ENCODE measurements at regions not wholly inside any gene's neighbourhood (a gene's known extent, or its start where the extent isn't known, plus 50 kb on each side); places are given as distances from the start of the nearest gene placed in this dataset.
"Not testable (repeated sequence)": the region's sequence is repeated elsewhere in the genome, so short reads cannot be mapped to it uniquely, and the experiment has no call there.

DNA sequence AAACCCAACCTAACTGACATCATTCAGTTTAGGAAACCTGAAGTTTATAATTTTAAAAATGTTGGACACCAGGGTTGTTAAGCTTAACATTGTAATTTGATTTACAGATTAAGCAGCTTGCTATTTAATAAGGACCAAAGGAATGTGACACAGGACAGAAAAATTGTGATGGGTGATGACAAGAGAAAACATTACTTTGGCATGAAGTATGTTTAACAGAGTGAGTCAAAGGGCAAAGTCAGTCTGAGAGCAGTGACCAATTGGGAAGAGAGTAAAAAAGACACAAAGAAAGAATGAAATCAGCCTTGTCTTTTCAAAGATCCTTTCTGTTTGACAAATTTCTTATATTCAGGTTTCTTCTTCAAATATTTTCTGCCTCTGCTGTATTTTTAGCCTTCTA lies 1301.6 kb downstream of the SI start:
- no peak for DNase-seq

DNA sequence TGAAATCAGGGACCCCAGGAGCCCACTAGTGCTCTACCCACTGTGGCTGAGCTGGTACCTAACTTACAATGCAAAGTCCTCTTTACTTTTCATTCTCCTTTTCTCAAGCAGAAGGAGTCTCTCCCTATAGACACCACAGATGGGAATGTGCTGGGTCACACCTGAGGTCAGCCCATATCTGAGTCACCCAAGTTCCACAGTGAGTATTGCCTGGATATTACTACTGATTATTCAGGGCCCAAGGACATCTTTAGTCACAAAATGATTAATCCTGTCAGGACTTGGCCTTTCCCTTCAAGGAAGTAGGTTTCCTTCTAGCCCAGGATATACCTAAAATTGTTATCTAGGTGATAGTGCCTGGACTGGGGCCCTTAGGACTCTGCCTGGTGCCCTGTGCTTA lies 1305.2 kb downstream of the SI start:
- no peak for DNase-seq

DNA sequence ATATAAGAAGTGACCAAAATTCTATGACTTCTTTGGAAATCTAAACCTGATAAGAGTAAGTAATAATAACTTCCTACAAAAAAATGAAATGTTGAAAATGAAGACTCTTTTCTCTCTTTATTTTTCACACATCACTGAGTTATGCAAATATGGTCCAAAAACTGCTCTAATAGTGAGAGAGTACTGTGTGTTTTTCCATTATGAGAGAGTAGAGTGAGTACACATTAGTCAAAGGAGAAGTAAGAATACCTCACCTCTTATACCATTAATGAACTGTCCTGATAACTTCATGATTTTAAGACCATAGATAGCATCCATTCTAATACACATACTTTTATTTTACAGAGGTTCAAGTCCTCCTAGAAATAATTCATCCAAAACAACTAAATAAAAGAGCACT lies 1310.2 kb downstream of the SI start:
- DNase-seq: no peak

DNA sequence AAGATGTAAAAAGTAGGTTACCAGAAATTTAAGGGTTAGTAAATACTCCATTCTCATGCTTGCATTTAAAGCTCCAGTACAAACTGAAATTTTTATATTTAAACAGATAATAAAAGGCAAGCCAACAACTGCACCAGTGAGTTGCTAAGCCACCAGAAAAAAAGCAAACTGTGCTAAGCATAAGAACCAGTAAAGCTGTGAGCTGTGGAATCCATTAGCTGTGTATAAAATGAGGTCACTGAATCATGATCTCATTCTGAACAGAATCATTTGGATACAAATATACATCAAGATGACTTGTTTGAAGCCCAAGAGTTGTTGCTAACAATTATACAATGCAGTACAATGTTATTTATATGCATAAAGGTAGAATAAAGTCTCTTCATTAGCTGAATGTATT lies 1312.2 kb downstream of the SI start:
- DNase-seq: no peak

DNA sequence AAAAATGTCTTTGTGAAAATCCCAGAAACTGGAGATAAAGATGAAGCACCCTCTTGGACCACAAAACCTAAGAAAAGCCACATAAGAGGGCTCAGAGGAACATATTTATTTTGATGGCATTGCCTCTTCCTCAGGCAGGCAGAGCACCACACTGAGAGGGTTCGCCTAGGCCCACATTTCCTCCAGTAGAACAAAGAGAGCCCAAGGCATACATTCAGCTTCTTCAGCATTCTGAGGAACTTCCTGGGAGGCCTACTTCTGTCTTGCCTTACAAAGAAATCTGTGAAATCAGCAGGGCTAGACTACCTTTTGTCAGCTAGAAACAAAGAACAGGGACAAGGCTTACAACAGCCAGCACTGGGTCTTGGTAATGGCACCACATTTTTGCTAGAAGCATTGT lies 1325.3 kb downstream of the SI start:
- no peak for DNase-seq

DNA sequence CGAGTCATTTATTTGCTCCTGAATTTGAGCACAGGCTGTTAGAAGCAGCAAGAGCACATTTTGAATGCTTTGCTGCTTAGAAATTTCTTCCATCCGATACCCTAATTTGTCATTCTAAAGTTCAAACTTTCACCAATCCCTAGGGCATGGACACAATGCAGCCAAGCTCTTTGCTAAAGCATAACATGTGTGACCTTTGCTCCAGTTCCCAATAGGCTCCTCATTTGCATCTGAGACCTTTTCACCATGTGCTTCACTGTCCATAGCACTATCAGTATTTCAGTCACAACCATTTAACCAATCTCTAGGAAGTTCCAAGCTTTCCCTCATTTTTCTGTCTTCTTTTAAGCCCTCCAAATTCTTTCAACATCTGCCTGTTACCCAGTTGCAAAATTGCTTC lies 1333.1 kb downstream of the SI start:
- no peak for DNase-seq

GRCh38 chr3:163735394-163735793 lies 1342.9 kb downstream of the SI start:
- no peak for DNase-seq

GRCh38 chr3:163730684-163731083 lies 1347.6 kb downstream of the SI start:
- DNase-seq: no peak

- DNase-seq: no peak
Observed at GRCh38 chr3:163726125-163726524, 1352.2 kb downstream of the SI start.

- no peak for DNase-seq
Observed at GRCh38 chr3:163722405-163722804, 1355.9 kb downstream of the SI start.

GRCh38 chr3:163721596-163721995 lies 1356.7 kb downstream of the SI start:
- no peak for DNase-seq

DNA sequence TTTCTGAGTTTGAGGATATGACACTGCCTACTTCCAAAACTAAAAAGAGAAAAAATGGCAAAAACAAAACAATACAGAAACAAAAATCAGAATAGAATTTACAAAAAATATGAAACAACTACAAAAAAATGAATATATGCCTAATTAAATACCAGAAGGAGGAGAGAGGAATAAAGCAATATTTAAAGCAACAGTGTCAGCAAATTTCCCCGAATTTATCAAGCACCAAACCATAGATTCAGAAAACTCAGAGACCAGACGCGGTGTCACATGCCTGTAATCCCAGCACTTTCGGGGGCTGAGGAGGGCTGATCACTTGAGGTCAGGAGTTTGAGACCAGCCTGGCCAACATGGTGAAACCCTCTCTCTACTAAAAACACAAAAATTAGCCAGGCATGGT lies 1360.9 kb downstream of the SI start:
- no peak for DNase-seq

DNA sequence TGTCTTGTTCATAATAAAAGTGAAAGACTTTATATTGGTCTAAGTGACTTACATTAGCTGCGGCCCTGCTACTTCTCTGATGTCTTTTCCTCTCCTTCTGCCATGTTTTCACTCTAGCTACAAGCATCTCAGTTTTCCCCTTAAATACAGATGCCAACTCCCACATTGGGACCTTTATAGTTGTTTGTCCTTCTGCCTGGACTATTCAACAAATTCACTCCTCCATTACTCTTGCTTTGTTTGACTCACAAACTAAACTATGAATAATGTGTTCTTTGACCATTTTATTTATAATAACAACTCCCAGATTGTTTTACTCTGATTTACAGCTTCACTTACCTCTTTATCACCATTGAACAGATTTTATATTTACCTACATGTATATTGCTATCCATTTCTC lies 1369.9 kb downstream of the SI start:
- no peak for DNase-seq

- DNase-seq: no peak
Observed at GRCh38 chr3:163707659-163708058, 1370.6 kb downstream of the SI start.

DNA sequence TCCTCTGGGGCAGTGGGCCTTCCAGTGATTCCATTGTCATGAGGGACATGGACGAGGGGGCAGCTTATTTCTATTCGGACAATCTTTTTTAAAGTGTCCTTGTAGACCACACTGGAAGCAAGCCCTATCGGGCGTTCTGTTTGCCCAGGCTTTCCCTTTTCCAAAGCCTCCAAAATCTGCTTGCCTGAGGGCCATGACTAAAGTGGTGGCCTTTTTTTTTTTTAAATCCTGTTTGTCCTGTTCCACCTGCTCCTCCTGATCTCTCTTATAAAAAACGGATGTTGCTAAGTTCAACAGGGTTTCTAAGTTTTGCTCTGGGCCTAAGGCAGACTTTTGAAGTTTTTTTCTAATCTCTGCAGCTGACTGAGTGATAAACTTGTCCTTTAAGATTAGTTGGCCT lies 1380.1 kb downstream of the SI start:
- DNase-seq: not testable (repeated sequence)

DNA sequence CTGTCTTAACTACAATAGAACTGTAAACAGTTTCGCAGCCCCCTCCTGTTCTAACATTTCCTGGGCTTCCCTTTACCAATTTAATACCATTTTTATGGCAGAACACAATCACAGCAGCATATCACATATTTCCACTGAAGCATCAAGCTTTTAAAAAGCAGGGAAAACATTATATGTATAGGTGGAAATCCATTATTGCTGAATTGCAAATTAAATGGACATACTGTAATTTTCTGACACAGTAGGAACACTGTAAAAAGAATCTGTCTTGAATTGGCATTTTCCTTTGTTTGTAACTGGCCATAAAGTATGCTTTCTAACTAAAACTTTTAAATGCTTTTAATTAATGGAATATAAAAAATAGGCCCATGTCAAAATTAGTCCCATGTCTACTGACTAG lies 1385.8 kb downstream of the SI start:
- no peak for DNase-seq

DNA sequence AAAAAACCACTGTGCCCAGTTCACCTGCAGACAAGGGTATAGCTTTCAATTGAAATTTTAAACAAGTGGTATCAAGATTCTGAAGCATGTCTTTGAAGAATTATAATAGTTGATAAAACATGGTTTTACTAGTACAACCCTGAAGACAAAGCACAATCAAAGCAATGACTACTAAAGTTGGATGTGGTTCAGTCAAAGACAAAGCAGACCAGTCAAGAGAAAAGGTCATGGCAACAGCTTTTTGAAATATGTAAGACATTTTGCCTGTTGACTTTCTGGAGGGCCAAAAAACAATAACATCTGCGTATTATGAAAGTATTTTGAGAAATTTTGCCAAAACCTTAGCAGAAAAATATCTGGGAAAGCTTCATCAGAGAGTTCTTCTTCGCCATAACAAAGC lies 1393.6 kb downstream of the SI start:
- no peak for DNase-seq

DNA sequence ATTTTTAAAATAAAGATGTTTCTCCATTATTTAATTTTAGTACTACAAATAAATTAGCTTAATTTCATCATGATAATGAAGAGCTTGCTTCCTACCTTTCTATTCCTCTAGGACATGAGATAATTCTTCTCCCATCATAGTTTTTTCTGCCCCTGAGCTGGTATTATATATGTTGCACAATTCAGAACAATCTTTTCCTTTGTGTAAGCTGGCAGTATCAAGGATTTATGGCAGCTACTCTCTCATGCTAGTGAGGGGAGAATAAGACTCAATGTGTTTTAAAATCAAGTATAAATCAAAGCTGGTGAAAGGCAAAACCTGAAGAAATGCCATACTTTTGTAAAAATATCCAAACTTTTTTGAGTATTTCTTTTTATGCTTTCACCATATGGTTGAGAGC lies 1405.3 kb downstream of the SI start:
- DNase-seq: no peak

DNA sequence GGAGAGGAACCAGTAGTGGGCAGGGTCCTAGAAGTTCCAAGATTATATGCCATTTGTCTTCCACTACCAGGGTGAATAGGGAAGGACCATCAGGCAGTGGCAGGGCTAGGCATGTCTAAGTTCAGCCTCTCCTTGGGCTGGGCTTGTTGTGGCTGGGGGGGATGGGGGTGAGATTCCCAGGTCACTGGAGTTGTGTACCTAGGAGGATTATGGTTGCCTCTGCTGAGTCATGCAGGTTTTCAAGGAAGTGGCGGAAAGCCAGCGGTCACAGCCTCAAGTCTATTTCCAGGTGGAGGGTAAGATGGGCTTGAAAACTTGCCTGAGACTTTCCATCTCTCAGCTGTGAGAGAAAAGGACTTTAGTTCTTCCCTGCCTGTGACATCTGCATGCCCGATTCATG lies 1407.1 kb downstream of the SI start:
- DNase-seq: no peak

DNA sequence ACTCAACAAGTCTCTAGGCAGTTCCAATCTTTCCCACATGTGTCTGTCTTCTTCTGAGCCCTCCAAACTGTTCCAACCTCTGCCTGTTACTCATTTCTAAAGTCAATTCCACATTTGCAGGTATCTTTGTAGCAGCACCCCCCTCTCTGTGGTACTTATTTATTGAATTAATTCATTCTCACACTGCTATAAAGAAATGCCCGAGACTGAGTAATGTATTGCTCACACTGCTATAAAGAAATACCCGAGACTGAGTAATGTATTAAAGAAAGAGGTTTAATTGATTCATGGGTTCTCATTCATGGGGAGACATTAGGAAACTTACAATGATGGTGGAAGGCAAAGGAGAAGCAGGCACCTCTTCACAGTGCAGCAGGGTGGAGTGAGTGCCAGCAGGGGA lies 1413.8 kb downstream of the SI start:
- no peak for DNase-seq

DNA sequence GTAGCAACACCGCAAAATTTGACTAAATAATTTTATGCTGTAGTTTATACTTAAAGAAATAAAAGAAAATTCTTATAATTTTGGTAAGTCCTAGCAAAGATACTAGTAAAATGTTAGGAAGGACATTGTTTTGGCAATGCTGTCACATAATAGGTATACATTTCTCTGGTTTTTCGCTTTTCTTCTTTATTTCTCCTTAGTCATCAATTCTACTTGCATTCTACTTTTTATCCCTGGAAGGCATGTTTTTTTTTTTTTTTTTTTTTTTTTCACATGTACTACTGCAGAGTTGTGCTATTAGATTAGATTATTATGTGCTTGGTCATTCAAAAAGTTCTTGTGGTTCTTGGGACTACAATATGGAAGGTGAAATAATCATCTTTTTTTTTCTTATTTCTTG lies 1421.2 kb downstream of the SI start:
- DNase-seq: no peak

DNA sequence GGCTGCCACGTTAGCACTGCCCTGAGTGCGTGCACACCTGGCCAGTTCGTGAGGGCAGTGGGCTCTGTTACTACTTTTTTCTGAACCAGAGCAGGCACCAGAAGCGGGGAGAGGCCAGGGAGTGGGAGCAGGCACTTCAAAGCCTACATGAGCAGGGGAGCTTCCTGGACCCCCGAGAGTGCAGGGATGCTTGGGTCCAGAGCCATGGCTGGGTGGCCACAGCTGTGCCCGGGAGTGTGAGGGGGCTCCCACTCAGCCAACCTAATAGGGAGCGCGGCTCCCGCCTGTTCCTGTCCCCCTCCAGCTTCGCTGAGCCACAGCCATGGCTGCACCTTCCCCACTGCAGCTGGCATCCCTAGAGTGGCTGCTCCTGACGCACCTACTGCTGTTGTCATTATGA lies 1423.3 kb downstream of the SI start:
- DNase-seq: no peak

GRCh38 chr3:163644172-163644571 lies 1434.1 kb downstream of the SI start:
- no peak for DNase-seq

GRCh38 chr3:163632722-163633121 lies 1445.6 kb downstream of the SI start:
- no peak for DNase-seq

- no peak for DNase-seq
Observed at GRCh38 chr3:163626753-163627152, 1451.5 kb downstream of the SI start.

DNA sequence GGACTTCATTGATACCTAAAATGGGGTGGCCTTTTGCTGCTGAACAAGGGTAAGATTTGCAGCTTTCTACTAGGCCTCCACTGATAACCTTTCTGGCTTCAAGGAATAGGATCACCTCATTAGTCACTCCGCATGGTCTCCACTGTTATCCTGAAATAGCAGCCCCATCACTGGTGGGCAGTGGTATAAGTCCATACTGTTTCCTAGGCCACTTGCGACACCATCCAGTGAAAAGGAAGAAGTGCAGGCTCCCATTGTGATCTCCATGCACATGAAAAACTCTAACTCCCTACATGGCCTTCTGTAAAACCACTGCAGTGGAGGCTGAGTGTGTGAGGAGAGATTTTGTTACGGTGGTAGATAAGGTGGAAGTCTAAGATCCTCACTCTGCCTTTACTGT lies 1455.9 kb downstream of the SI start:
- DNase-seq: no peak
